NCI-H1417 (cell line): ENCODE measurements at regions not wholly inside any gene's neighbourhood (a gene's known extent, or its start where the extent isn't known, plus 50 kb on each side); places are given as distances from the start of the nearest gene placed in this dataset.
"Not testable (repeated sequence)": the region's sequence is repeated elsewhere in the genome, so short reads cannot be mapped to it uniquely, and the experiment has no call there.

Source experiments
- DNase-seq, 3 experiments: peaks; one replicate each; lab custom pipeline; 2025; lab: John Stamatoyannopoulos, UW

GRCh38 chr2:123816203-123816602 lies 208.9 kb upstream of the CNTNAP5 start:
- DNase-seq: no peak

DNA sequence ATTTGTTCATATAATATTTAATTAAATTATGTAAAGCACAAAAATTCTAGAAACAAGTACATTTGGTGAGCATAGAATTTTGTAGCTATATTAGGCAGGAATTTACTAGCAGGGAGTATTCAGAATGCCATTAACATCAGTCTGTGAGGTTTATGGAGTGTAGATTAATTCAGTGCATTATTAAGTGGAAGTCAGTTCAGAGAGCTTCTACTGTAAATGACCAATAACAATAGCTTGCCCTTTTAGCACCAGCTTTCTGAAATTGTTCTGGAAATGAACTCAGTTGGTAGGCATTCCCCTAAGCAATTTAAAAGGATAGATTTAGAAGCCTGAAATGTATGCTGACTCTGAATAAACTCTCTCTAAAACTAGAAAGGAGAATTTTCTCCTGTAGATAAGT lies 208.2 kb upstream of the CNTNAP5 start:
- no peak for DNase-seq

DNA sequence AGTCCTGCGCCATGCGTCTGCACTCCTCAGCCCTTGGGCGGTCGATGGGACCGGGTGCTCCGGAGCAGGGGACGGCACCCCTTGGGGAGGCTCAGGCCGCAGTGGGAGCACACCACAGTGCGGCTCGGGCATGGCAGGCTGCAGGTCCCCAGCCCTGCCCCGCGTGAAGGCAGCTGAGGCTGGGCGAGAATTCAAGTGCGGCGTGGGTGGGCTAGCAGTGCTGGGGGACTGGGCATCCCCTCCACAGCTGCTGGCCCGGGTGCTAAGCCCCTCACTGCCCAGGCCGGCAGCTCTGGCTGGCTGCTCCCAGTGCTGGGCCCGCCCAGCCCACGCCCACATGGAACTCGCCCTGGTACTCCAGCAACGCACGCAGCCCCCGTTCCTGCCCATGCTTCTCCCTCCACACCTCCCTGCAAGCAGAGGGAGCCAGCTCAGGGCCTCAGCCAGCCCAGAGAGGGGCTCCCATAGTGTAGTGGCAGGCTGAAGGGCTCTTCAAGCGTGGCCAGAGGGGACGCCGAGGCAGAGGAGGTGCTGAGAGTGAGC lies 198.3 kb upstream of the CNTNAP5 start:
- no peak for DNase-seq

DNA sequence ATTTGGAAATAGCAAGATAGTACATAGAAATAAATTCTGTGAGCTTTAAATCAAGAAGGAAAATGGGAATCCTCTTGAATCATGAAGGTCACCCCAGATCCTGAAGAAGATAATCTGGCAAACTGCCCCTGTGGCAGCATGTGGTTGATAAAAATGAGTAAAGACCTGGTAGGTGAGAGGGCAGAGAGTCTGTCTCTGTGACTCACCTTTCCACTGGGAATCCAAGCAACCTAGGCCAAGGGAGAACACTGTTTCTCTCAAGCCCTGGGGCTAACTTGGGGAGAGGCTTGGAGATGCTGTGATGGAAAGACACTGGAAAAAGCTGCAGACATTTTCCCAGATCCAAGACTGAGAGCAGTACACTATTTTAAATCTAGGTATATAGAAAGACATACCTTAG lies 185.8 kb upstream of the CNTNAP5 start:
- DNase-seq: no peak

GRCh38 chr2:123840016-123840415 lies 185.1 kb upstream of the CNTNAP5 start:
- no peak for DNase-seq

DNA sequence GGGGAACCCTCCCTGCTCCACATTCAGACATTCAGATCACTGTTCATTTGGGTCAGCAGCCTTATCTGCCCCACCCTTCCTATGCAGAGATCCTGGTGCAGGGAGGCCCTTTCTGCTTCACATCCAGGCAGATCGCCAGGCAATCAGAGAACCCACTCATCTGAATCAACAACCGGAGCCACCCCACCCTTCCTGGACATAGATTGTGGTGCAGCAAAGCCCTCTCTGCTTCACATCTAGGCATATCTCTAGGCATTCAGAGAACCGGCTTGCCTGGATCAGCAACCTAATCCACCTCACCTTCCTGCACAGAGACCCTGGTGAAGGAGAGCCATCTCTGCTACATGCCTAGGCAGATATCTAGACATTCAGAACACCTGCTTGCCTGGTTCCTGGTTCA lies 184.5 kb upstream of the CNTNAP5 start:
- no peak for DNase-seq

GRCh38 chr2:123851281-123851680 lies 173.8 kb upstream of the CNTNAP5 start:
- DNase-seq: no peak

DNA sequence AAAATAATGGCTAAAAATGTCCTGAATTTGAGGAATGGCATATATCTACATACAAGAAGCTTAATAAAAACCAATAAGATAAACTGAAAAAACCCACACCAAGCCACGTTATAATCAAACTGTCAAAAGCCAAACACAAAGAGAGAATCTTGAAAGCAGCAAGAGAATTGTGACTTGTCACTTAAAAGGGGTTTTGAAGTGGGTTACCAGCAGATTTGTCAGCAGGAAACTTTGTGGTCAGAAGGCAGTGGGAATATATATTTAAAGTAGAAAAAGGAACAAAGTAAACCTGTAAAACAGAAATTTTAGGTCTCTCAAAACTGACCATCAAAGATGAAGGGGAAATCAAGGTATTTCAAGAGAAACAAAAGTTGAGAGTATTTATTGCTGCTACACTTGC lies 171.9 kb upstream of the CNTNAP5 start:
- DNase-seq: no peak

DNA sequence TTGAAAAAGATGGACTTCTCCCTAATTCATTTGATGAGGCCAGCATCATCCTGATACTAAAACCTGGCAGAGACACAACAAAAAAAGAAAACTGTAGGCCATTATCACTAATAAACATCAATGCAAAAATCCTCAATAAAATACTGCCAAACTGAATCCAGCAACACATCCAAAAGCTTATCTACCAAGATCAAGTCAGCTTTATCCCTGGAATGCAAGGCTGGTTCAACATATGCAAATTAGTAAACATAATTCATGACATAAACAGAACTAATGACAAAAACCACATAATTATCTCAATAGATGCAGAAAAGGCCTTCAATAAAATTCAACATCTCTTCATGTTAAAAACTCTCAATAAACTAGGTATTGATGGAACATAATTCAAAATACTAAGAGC lies 166.1 kb upstream of the CNTNAP5 start:
- DNase-seq: not testable (repeated sequence)

DNA sequence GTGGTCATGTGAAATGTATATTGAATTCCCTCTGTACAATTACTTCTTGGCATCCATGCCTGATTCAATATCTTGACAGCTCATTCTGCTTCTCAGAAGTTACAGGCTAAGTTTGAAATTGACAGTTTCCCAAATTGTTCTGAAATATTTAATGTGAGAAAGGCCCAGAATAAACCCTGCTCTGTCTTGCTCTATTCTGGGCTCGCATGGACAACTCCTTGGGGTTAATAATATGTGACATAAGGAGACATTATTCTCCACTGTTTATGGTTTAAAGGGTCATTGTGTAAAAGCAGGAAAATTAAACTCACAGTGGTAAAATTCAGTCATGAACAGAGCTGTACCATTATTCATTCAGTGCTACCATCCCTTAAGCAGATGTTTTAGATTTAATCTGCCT lies 160.7 kb upstream of the CNTNAP5 start:
- no peak for DNase-seq

GRCh38 chr2:123870206-123870880 lies 154.7 kb upstream of the CNTNAP5 start:
- DNase-seq: no peak

- DNase-seq: no peak
These were observed 154.2 kb upstream of the CNTNAP5 start for GRCh38 chr2:123870881-123871276.

DNA sequence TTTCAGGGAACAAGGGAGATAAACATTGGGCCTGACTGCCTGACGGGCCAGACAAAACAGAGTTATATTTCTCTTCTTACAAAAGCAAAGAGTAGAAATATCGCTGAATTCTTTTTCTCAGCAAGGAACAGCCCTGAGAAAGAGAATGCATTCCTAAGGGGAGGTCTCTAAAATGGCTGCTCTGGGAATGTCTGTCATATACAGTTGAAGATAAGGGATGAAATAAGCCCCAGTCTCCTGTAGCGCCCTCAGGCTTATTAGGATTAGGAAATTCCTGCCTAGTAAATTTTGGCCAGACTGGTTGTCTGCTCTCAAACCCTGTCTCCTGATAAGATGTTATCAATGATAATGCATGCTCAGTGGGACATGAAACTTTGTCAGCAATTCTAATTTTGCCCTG lies 134.9 kb upstream of the CNTNAP5 start:
- no peak for DNase-seq

DNA sequence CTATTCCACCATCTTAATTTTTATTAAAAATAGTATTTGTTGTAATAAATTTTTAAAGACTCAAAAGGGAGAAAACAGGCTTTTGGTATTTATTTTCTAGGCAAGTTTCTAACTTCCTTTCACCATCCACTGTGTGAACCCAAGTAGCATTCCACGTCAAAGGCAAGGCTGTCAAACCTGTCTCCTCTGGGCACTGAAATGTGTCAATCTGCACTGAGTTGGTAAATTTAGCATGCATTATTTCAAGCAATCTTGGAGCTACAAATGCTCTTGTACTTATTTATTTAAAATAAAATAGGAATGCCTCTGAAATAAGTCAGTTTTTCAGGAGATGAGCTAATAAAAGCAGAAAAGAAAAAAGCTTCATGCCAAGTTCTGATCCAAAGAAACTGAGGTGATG lies 130.9 kb upstream of the CNTNAP5 start:
- DNase-seq: no peak

DNA sequence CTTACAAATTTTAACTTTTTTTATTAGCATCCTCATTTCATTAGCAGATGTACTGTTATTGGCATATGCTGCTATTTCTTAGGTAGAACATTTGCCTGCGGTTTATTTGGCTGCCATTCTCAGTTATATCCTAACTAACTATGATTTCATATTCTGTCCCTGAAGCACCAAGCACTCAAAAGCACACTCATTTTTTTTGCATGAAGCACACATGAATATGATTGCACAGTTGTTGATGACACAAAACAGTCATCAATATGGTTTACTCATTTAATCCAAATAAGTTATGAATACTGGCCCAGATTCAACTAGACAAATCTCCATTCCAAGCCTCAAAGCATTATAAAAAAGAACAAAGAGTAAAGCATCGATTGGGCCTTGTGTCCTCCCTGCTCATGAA lies 129.4 kb upstream of the CNTNAP5 start:
- DNase-seq: no peak

GRCh38 chr2:123901256-123901655 lies 123.8 kb upstream of the CNTNAP5 start:
- DNase-seq: no peak

- DNase-seq: no peak
These were observed 118.7 kb upstream of the CNTNAP5 start for GRCh38 chr2:123906361-123906760.

DNA sequence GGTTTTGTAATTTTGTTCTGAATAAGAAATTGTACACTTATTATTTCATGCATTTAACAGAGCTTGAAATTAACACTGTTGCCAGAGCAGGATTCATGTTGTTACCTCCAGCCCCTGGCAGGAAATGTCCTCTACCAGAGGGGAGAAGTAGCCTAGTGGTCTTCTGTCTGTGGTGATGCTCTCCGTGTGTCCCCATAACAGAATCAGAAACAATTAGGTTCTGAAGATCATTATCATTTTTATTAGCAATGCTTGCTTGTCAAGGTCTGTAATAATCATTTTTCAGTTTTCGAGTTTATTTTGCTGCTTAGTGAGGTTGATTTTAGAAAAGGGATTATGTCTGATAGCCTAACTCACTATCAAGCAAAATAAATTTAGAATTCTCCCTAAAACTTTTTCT lies 116.6 kb upstream of the CNTNAP5 start:
- DNase-seq: no peak

- no peak for DNase-seq
These were observed 112.9 kb upstream of the CNTNAP5 start for GRCh38 chr2:123912171-123912570.

DNA sequence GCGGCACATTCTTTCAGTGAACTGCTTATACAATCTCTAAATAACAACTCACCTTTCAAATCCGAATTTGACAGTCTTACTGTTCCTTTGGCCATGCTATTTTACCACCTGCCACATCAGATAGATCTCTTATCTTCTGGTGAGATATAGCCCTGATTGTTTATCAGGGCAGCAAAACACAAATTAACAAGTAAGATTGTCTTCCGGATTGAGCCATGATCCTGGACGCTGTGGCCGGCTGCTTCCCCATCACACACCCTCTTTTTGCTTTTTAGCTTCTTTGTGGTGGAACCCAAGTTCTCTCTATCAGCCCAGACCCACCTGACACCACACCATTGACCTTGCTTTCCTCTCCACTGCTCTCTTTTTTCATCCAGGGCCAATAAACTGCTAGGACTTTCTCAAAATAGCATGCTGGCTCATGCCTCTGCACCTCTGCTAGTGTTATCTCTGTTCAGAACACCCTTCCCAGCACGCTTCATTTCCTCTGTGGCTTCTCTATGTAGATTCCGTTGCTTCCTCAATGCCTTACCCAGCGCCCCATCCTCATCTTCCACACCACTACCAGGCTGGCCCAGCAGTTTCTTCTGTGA lies 111.8 kb upstream of the CNTNAP5 start:
- DNase-seq: no peak

- no peak for DNase-seq
These were observed 109.7 kb upstream of the CNTNAP5 start for GRCh38 chr2:123915380-123915779.

DNA sequence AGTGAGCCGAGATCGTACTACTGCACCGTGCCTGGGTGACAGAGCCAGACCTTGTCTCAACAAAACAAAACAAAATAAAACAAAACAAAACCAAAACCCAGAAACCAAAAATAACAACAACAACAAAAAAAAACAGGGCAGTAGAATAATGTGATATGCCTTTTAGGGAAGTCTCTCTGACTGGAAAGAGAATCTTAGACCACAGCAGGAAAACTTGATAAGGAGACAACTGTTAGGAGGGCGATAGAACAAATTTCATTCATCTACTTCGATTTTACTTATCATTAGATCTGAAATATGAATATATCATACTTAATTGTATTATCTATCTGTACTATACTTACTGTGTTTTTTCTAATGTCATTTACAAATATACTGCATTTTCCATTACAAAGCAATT lies 109.0 kb upstream of the CNTNAP5 start:
- DNase-seq: no peak

- DNase-seq: no peak
These were observed 108.6 kb upstream of the CNTNAP5 start for GRCh38 chr2:123916531-123916930.

GRCh38 chr2:123917241-123917640 lies 107.8 kb upstream of the CNTNAP5 start:
- DNase-seq: no peak
